HG03571 (cell line): ENCODE measurements at regions not wholly inside any gene's neighbourhood (a gene's known extent, or its start where the extent isn't known, plus 50 kb on each side); places are given as distances from the start of the nearest gene placed in this dataset.
A peak's percentile ranks its signal among the peaks of the same experiment; 100 is the strongest.

Experiments
- ATAC-seq: cut with Tn5 transposase; IDR thresholded peaks from one replicate; pipeline ENCODE4 v1.9.1; 2021; ENCODE audit not compliant: unreplicated experiment

GRCh38 chr17:33962857-33963655 is 292.0 kb upstream of the CCL2 start:
- ATAC-seq = no peak

GRCh38 chr17:33964344-33964979 is 290.6 kb upstream of the CCL2 start:
- peak; percentile 70 for ATAC-seq

GRCh38 chr17:33966410-33967059 is 288.6 kb upstream of the CCL2 start:
- no peak for ATAC-seq

- ATAC-seq = no peak
Measured at GRCh38 chr17:33967608-33968349, 287.3 kb upstream of the CCL2 start.

- ATAC-seq = peak; percentile 70
Measured at GRCh38 chr17:33968350-33969044, 286.6 kb upstream of the CCL2 start.

- ATAC-seq = no peak
Measured at GRCh38 chr17:33970279-33970678, 284.8 kb upstream of the CCL2 start.

GRCh38 chr17:33972763-33973162 is 282.3 kb upstream of the CCL2 start:
- ATAC-seq = no peak

GRCh38 chr17:33973491-33973890 is 281.6 kb upstream of the CCL2 start:
- ATAC-seq = no peak

- ATAC-seq = no peak
Measured at GRCh38 chr17:33974276-33974675, 280.8 kb upstream of the CCL2 start.

GRCh38 chr17:33976831-33977230 is 278.3 kb upstream of the CCL2 start:
- no peak for ATAC-seq

GRCh38 chr17:33977729-33978514 is 277.2 kb upstream of the CCL2 start:
- ATAC-seq = no peak

- no peak for ATAC-seq
Measured at GRCh38 chr17:33978889-33979288, 276.2 kb upstream of the CCL2 start.

GRCh38 chr17:33980193-33980592 is 274.9 kb upstream of the CCL2 start:
- ATAC-seq = no peak

- ATAC-seq = no peak
Measured at GRCh38 chr17:33981711-33982601, 273.1 kb upstream of the CCL2 start.

- no peak for ATAC-seq
Measured at GRCh38 chr17:33982909-33983308, 272.2 kb upstream of the CCL2 start.

- ATAC-seq = no peak
Measured at GRCh38 chr17:33983824-33984574, 271.1 kb upstream of the CCL2 start.

GRCh38 chr17:33986088-33986487 is 269.0 kb upstream of the CCL2 start:
- no peak for ATAC-seq

- ATAC-seq = no peak
Measured at GRCh38 chr17:33986566-33986965, 268.5 kb upstream of the CCL2 start.
